Esophagus squamous epithelium (tissue), 5 donors: ENCODE measurements at regions not wholly inside any gene's neighbourhood (a gene's known extent, or its start where the extent isn't known, plus 50 kb on each side); places are given as distances from the start of the nearest gene placed in this dataset.

Source experiments
- DNase-seq: peaks from one replicate; lab custom pipeline; 2025; lab: John Stamatoyannopoulos, UW
- H3K27ac ChIP-seq, 4 donors: fragments of 200-600 bp; sonication (generic); one replicate each; pipeline ENCODE4 v1.5.1; 2016 to 2019; ENCODE audit warnings: mild to moderate bottlenecking in 1 of 4
- H3K27me3 ChIP-seq, 4 donors: fragments of 200-600 bp; sonication (generic); 1 replicate in 3 of 4; 2 replicates in 1 of 4; pipeline versions ENCODE4 v1.5.1 to v1.6.0; 2017 to 2021; ENCODE audit warnings: antibody characterized with exemption in 1 of 4
- H3K36me3 ChIP-seq, 3 donors: fragments of 200-600 bp; sonication (generic); one replicate each; pipeline ENCODE4 v1.5.1; 2016 to 2019
- H3K4me1 ChIP-seq, 3 donors: fragments of 200-600 bp; sonication (generic); one replicate each; pipeline ENCODE4 v1.5.1; 2017 to 2019
- H3K4me3 ChIP-seq, 4 donors: fragments of 200-600 bp; sonication (generic); 1 replicate in 3 of 4; 2 replicates in 1 of 4; pipeline ENCODE4 v1.5.1; 2016 to 2019; ENCODE audit warnings: mild to moderate bottlenecking in 2 of 4, moderate library complexity in 1 of 4
- H3K9me3 ChIP-seq, 3 donors: fragments of 200-600 bp; sonication (generic); one replicate each; pipeline ENCODE4 v1.5.1; 2016 to 2019
- POLR2A ChIP-seq, 4 donors: fragments of 450-650 bp; IDR thresholded peaks; one replicate each; pipeline ENCODE4 v1.6.1; 2017; ENCODE audit warnings: antibody characterized with exemption in 4 of 4, mild to moderate bottlenecking in 4 of 4, moderate library complexity in 3 of 4
- WGBS, 2 donors: methylation state at CpG; one replicate each; pipeline ENCODE4 v1.1.5; 2018; 5-methylcytosine and 5-hydroxymethylcytosine counted together
- intact Hi-C: fragments of 100-400 bp; cut with DNase I; formaldehyde crosslinking; loops from one replicate; pipeline ENCODE4 v1.15.0; 2022
- TF ChIP-seq, protein P1 (sequence below), 6 experiments: fragments of 450-650 bp in 4 of 6; fragments of 200-600 bp in 2 of 6; sonication (generic) in 2 of 6; IDR thresholded peaks; one replicate each; pipeline ENCODE4 v1.5.1; 2016 to 2019; ENCODE audit warnings: antibody characterized with exemption in 6 of 6, mild to moderate bottlenecking in 4 of 6, moderate library complexity in 4 of 6
- donor health status: DM: yes; HTN: yes; CAD: no.

DNA sequence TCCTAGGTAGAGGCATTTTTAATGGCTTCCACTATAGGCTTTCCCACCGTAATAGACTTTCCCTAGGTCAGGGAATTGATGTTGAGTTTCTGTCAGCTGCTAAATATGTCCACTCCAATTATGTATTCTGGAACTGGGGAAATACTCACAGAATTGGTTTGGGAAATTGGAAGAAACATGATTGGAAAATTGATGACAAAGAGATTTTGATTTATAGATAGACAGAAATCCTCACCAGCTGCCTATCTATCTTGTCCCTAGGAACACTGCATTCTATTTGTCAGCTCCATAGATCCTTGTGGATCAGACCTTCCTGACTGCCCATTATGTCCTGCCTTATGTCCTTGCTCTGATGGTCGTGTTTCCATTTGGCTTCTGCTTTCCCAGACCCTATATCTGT lies 75.6 kb upstream of the TNIK start:
- H3K4me3 ChIP-seq = no peak overlapping the region
- H3K9me3 ChIP-seq = no peaks in the 10 kb centered on the region
- intact Hi-C loops = no loop called here
- TF ChIP-seq POLR2A (IDR thresholded peaks at IDR 0.05) = no peak
- TF ChIP-seq, protein P1, sequence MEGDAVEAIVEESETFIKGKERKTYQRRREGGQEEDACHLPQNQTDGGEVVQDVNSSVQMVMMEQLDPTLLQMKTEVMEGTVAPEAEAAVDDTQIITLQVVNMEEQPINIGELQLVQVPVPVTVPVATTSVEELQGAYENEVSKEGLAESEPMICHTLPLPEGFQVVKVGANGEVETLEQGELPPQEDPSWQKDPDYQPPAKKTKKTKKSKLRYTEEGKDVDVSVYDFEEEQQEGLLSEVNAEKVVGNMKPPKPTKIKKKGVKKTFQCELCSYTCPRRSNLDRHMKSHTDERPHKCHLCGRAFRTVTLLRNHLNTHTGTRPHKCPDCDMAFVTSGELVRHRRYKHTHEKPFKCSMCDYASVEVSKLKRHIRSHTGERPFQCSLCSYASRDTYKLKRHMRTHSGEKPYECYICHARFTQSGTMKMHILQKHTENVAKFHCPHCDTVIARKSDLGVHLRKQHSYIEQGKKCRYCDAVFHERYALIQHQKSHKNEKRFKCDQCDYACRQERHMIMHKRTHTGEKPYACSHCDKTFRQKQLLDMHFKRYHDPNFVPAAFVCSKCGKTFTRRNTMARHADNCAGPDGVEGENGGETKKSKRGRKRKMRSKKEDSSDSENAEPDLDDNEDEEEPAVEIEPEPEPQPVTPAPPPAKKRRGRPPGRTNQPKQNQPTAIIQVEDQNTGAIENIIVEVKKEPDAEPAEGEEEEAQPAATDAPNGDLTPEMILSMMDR (IDR thresholded peaks at IDR 0.05) = no peak
- no peaks in the 10 kb centered on the region for H3K36me3 ChIP-seq
- no peak overlapping the region for H3K27ac ChIP-seq
- 78 to 89% methylated on average over 2 of the region's 2 CpGs for WGBS, 2 donors
- no peaks in the 10 kb centered on the region for H3K4me1 ChIP-seq
- no peak for DNase-seq
- no peaks in the 10 kb centered on the region for H3K27me3 ChIP-seq

DNA sequence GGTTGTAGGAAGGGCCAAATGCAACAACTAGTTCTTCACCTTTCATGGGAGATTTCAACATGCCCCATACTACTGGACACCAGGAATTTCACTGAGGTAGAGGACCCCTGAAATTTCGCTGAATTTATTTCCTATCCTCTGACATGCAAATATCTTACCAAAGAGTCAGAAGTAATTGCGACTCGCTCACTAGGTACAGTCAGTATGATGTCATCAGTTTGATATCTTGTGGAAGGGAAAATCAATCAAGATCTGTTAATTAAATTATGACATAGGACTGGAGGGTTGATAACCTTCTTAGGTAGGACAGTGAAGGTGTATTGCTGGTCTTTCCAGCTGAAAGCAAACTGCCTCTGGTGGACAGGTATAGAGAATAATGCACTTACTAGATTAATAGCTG lies 74.9 kb upstream of the TNIK start:
- Histone ChIP-seq H3K36me3 (no peaks in the 10 kb centered on the region), H3K27me3 (no peaks in the 10 kb centered on the region), H3K4me1 (no peaks in the 10 kb centered on the region), H3K4me3 (no peak overlapping the region), H3K27ac (no peak overlapping the region), H3K9me3 (no peaks in the 10 kb centered on the region)
- intact Hi-C loops = no loop called here
- TF ChIP-seq, protein P1 (IDR thresholded peaks at IDR 0.05) = no peak
- TF ChIP-seq POLR2A (IDR thresholded peaks at IDR 0.05) = no peak
- no peak for DNase-seq
- 73 to 84% methylated on average over 3 of the region's 3 CpGs for WGBS, 2 donors

DNA sequence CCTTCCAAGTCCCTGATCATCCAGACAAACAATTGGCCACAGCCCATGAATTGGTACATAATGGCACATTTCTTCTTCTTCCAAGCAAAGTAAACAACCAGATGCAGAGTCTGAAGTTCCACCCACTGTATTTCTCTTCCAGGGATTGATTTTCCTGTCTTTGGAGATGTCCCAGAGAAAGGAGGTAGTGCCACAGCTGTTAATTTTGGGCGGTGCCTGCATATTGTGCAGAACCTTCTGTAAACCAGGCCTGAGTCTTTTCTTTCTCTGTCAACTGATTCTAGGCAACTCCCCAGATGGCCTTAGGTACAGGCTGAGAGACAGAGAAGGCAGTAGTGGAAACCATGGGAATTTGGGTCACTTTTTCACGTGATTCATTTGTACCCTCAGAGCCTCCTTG lies 73.5 kb upstream of the TNIK start:
- no peak overlapping the region for H3K27ac ChIP-seq
- no peaks in the 10 kb centered on the region for H3K27me3 ChIP-seq
- no peak overlapping the region for H3K4me3 ChIP-seq
- H3K36me3 ChIP-seq = no peaks in the 10 kb centered on the region
- intact Hi-C loops = no loop called here
- no peak for TF ChIP-seq POLR2A (IDR thresholded peaks at IDR 0.05)
- TF ChIP-seq, protein P1 (IDR thresholded peaks at IDR 0.05) = no peak
- no peaks in the 10 kb centered on the region for H3K9me3 ChIP-seq
- no peaks in the 10 kb centered on the region for H3K4me1 ChIP-seq
- 71 to 83% methylated on average over 1 to 2 of the region's 2 CpGs for WGBS, 2 donors
- DNase-seq = no peak

GRCh38 chr3:171532294-171532693 lies 72.1 kb upstream of the TNIK start:
- TF ChIP-seq, protein P1 (IDR thresholded peaks at IDR 0.05) = no peak
- no peak for TF ChIP-seq POLR2A (IDR thresholded peaks at IDR 0.05)
- 60 to 73% methylated on average over 1 of the region's 1 CpG for WGBS, 2 donors
- H3K4me3 ChIP-seq = no peak overlapping the region
- no peaks in the 10 kb centered on the region for H3K4me1 ChIP-seq
- no peaks in the 10 kb centered on the region for H3K36me3 ChIP-seq
- H3K9me3 ChIP-seq = no peaks in the 10 kb centered on the region
- intact Hi-C loops = no loop called here
- H3K27me3 ChIP-seq = no peaks in the 10 kb centered on the region
- H3K27ac ChIP-seq = no peak overlapping the region
- DNase-seq = no peak

DNA sequence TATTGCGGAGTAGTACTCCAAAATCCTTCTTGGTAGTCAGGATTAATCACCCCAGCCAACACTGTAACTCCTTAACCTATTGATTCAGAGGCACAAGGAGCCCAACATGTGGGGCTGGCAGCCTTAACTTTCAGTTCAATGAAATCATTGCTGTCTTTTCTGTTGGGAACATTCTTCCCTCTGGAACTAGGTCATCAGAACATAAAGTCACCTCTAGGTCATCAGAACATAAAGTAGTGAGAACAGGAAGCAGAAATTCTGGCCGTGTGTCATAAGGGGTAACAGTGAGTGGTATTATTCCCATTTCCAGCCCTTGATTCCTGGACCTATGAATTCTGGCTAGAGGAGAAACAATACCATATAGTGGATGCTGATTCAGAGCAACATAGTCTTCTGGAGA lies 71.5 kb upstream of the TNIK start:
- Histone ChIP-seq H3K4me3 (no peak overlapping the region), H3K27ac (no peak overlapping the region), H3K9me3 (no peaks in the 10 kb centered on the region), H3K36me3 (no peaks in the 10 kb centered on the region), H3K27me3 (no peaks in the 10 kb centered on the region), H3K4me1 (no peaks in the 10 kb centered on the region)
- intact Hi-C loops = no loop called here
- 67 to 88% methylated on average over 2 of the region's 2 CpGs for WGBS, 2 donors
- TF ChIP-seq, protein P1 (IDR thresholded peaks at IDR 0.05) = no peak
- no peak for TF ChIP-seq POLR2A (IDR thresholded peaks at IDR 0.05)
- DNase-seq = no peak
